Hepatocyte (in vitro differentiated cells): ENCODE measurements at regions not wholly inside any gene's neighbourhood (a gene's known extent, or its start where the extent isn't known, plus 50 kb on each side); places are given as distances from the start of the nearest gene placed in this dataset.
"Not testable (repeated sequence)": the region's sequence is repeated elsewhere in the genome, so short reads cannot be mapped to it uniquely, and the experiment has no call there.

Experiments used
- CTCF ChIP-seq: fragments of 200-600 bp; sonication (generic); IDR thresholded peaks from 2 replicates; pipeline ENCODE4 v1.5.1; 2016; ENCODE audit warnings: antibody characterized with exemption, mild to moderate bottlenecking; ENCODE audit not compliant: poor library complexity
- EZH2 ChIP-seq: fragments of 200-600 bp; sonication (generic); IDR thresholded peaks from 2 replicates; pipeline ENCODE4 v1.6.1; 2016; ENCODE audit warnings: antibody characterized with exemption, mild to moderate bottlenecking, borderline replicate concordance
- EZH2phosphoT487 ChIP-seq: fragments of 200-600 bp; sonication (generic); IDR thresholded peaks from one replicate; pipeline ENCODE4 v1.6.1; 2018; ENCODE audit warnings: antibody characterized with exemption, mild to moderate bottlenecking, low read depth, moderate library complexity; ENCODE audit not compliant: unreplicated experiment, severe bottlenecking

- not testable (repeated sequence) for TF ChIP-seq CTCF, EZH2, EZH2phosphoT487
Observed at GRCh38 chr21:9744166-9744565, 777.2 kb upstream of the TPTE start.
